Mesenchymal stem cell (in vitro differentiated cells and primary cell): ENCODE measurements at regions not wholly inside any gene's neighbourhood (a gene's known extent, or its start where the extent isn't known, plus 50 kb on each side); places are given as distances from the start of the nearest gene placed in this dataset.

Source experiments
- DNase-seq: peaks from one replicate; pipeline ENCODE4 v3.0.0-alpha.2; 2013
- H2AFZ ChIP-seq: one replicate; pipeline ENCODE4 v1.6.1; 2013; ENCODE audit warnings: low read depth, mild to moderate bottlenecking, control low read depth, inconsistent platforms, low read length, moderate library complexity
- H2AK5ac ChIP-seq: 2 replicates; pipeline ENCODE4 v1.6.1; 2013; ENCODE audit warnings: low read length, moderate library complexity, mild to moderate bottlenecking, inconsistent platforms; ENCODE audit not compliant: severe bottlenecking
- H2BK120ac ChIP-seq: one replicate; pipeline ENCODE4 v1.6.1; 2013; ENCODE audit warnings: low read depth, mild to moderate bottlenecking, inconsistent platforms, low read length, moderate library complexity
- H2BK12ac ChIP-seq, 2 experiments: one replicate each; pipeline ENCODE4 v1.6.1; 2013; ENCODE audit warnings: inconsistent platforms in 2 of 2, low read length in 2 of 2, mild to moderate bottlenecking in 2 of 2, moderate library complexity in 2 of 2, control low read depth in 1 of 2
- H2BK15ac ChIP-seq: one replicate; pipeline ENCODE4 v1.6.1; 2013; ENCODE audit warnings: mild to moderate bottlenecking, low read depth, inconsistent platforms; ENCODE audit not compliant: poor library complexity, severe bottlenecking
- H2BK5ac ChIP-seq: 2 replicates; pipeline ENCODE4 v1.6.1; 2013; ENCODE audit warnings: low read depth, mild to moderate bottlenecking, low read length, control low read depth, inconsistent platforms; ENCODE audit not compliant: poor library complexity, severe bottlenecking
- H3K14ac ChIP-seq, 2 experiments: one replicate each; pipeline ENCODE4 v1.6.1; 2013; ENCODE audit warnings: inconsistent platforms in 2 of 2, low read length in 2 of 2, control low read depth in 1 of 2, mild to moderate bottlenecking in 1 of 2, moderate library complexity in 1 of 2
- H3K18ac ChIP-seq, 2 experiments: one replicate each; pipeline ENCODE4 v1.6.1; 2013; ENCODE audit warnings: inconsistent platforms in 2 of 2, low read length in 2 of 2, control low read depth in 1 of 2, low read depth in 1 of 2, mild to moderate bottlenecking in 1 of 2
- H3K23ac ChIP-seq, 2 experiments: one replicate each; pipeline ENCODE4 v1.6.1; 2013; ENCODE audit warnings: inconsistent platforms in 2 of 2, low read length in 2 of 2, mild to moderate bottlenecking in 2 of 2, moderate library complexity in 2 of 2, control low read depth in 1 of 2
- H3K27ac ChIP-seq: 2 replicates; pipeline ENCODE4 v1.5.1; 2013; ENCODE audit warnings: mild to moderate bottlenecking, moderate library complexity, low read length, control low read depth, inconsistent platforms; ENCODE audit not compliant: poor library complexity, severe bottlenecking
- H3K27me3 ChIP-seq, 2 experiments: 2 replicates each; pipeline versions ENCODE4 v1.6.1 to v1.7.0; 2013; ENCODE audit warnings: low read length in 2 of 2, mild to moderate bottlenecking in 2 of 2, moderate library complexity in 2 of 2, control low read depth in 1 of 2, inconsistent platforms in 1 of 2; ENCODE audit not compliant: control insufficient read depth in 1 of 2, insufficient read depth in 1 of 2
- H3K36me3 ChIP-seq, 2 experiments: 2 replicates each; pipeline versions ENCODE4 v1.6.1 to v1.7.0; 2013; ENCODE audit warnings: low read length in 2 of 2, control low read depth in 1 of 2, inconsistent platforms in 1 of 2, low read depth in 1 of 2, mild to moderate bottlenecking in 1 of 2; ENCODE audit not compliant: insufficient read depth in 2 of 2, control insufficient read depth in 1 of 2
- H3K4ac ChIP-seq, 2 experiments: one replicate each; pipeline ENCODE4 v1.6.1; 2013; ENCODE audit warnings: inconsistent platforms in 2 of 2, low read length in 2 of 2, mild to moderate bottlenecking in 2 of 2, moderate library complexity in 2 of 2, control low read depth in 1 of 2, low read depth in 1 of 2
- H3K4me1 ChIP-seq: 2 replicates; pipeline ENCODE4 v1.6.1; 2013; ENCODE audit warnings: low read depth, low read length, control low read depth; ENCODE audit not compliant: control insufficient read depth, insufficient read depth
- H3K4me2 ChIP-seq: 2 replicates; pipeline ENCODE4 v1.6.1; 2013; ENCODE audit warnings: low read length, mild to moderate bottlenecking, inconsistent platforms; ENCODE audit not compliant: poor library complexity, severe bottlenecking
- H3K4me3 ChIP-seq, 2 experiments: 2 replicates each; pipeline versions ENCODE4 v1.5.1 to v1.7.0; 2013; ENCODE audit warnings: low read length in 2 of 2, mild to moderate bottlenecking in 2 of 2, control low read depth in 1 of 2, low read depth in 1 of 2; ENCODE audit not compliant: insufficient read depth in 1 of 2
- H3K79me1 ChIP-seq: replicated peaks from 2 replicates; pipeline ENCODE4 v1.6.1; 2013; ENCODE audit warnings: mild to moderate bottlenecking, control low read depth, low read length, inconsistent platforms; ENCODE audit not compliant: poor library complexity, severe bottlenecking
- H3K9ac ChIP-seq: 2 replicates; pipeline ENCODE4 v1.7.0; 2013; ENCODE audit warnings: mild to moderate bottlenecking, low read length, moderate library complexity
- H3K9me3 ChIP-seq: 2 replicates; pipeline ENCODE4 v1.7.0; 2013; ENCODE audit warnings: mild to moderate bottlenecking, low read length; ENCODE audit not compliant: control insufficient read depth
- H4K8ac ChIP-seq: one replicate; pipeline ENCODE4 v1.6.1; 2013; ENCODE audit warnings: inconsistent platforms, mild to moderate bottlenecking, low read length, moderate library complexity
- H4K91ac ChIP-seq: one replicate; pipeline ENCODE4 v1.6.1; 2013; ENCODE audit warnings: mild to moderate bottlenecking, low read length, inconsistent platforms
- WGBS: methylation state at CpG from one replicate; pipeline ENCODE4 v1.1.7; 2013; ENCODE audit warnings: mixed read lengths; 5-methylcytosine and 5-hydroxymethylcytosine counted together

- Histone ChIP-seq H4K91ac (no peak overlapping the region), H3K36me3 (no peaks in the 10 kb centered on the region), H3K79me1 (no peaks in the 10 kb centered on the region), H3K9ac (no peak overlapping the region), H2BK15ac (no peak overlapping the region), H3K27me3 (peaks cover 0 to 20% of the 10 kb centered on the region in 2 experiments), H3K4me2 (no peak overlapping the region), H2AFZ (no peak overlapping the region), H3K23ac (no peak overlapping the region), H2BK12ac (no peak overlapping the region), H2BK5ac (no peak overlapping the region), H4K8ac (no peak overlapping the region), H3K14ac (no peak overlapping the region), H3K18ac (no peak overlapping the region), H3K4ac (no peak overlapping the region), H2AK5ac (no peak overlapping the region), H2BK120ac (no peak overlapping the region), H3K4me3 (no peak overlapping the region), H3K4me1 (no peaks in the 10 kb centered on the region), H3K27ac (no peak overlapping the region), H3K9me3 (peaks cover 8% of the 10 kb centered on the region)
- DNase-seq = peak; percentile 45
- 88% methylated on average over 3 of the region's 3 CpGs for WGBS
Observed at GRCh38 chr5:9892696-9893095, 262.5 kb upstream of the TAS2R1 start.

- Histone ChIP-seq H3K36me3 (no peaks in the 10 kb centered on the region), H3K27me3 (peaks cover 0 to 9% of the 10 kb centered on the region in 2 experiments), H3K9ac (no peak overlapping the region), H2BK5ac (no peak overlapping the region), H3K4ac (no peak overlapping the region), H3K18ac (no peak overlapping the region), H2AK5ac (no peak overlapping the region), H3K4me1 (no peaks in the 10 kb centered on the region), H3K79me1 (no peaks in the 10 kb centered on the region), H3K27ac (no peak overlapping the region), H3K9me3 (peaks cover 3% of the 10 kb centered on the region), H3K14ac (no peak overlapping the region), H2AFZ (no peak overlapping the region), H3K4me2 (no peak overlapping the region), H2BK120ac (no peak overlapping the region), H4K91ac (no peak overlapping the region), H3K23ac (no peak overlapping the region), H2BK15ac (no peak overlapping the region), H2BK12ac (no peak overlapping the region), H4K8ac (no peak overlapping the region), H3K4me3 (no peak overlapping the region)
- no peak for DNase-seq
- WGBS = 91% methylated on average over 4 of the region's 4 CpGs
Observed at GRCh38 chr5:9889511-9889910, 259.4 kb upstream of the TAS2R1 start.

- H2AFZ ChIP-seq = no peak overlapping the region
- no peak overlapping the region for H3K4me2 ChIP-seq
- H3K9me3 ChIP-seq = no peaks in the 10 kb centered on the region
- no peak overlapping the region for H4K8ac ChIP-seq
- H3K14ac ChIP-seq = no peak overlapping the region
- peaks cover 0 to 7% of the 10 kb centered on the region in 2 experiments for H3K27me3 ChIP-seq
- no peak overlapping the region for H2AK5ac ChIP-seq
- H3K4me1 ChIP-seq = no peaks in the 10 kb centered on the region
- H4K91ac ChIP-seq = no peak overlapping the region
- H3K23ac ChIP-seq = no peak overlapping the region
- no peak overlapping the region for H2BK12ac ChIP-seq
- no peak overlapping the region for H3K4me3 ChIP-seq
- H2BK15ac ChIP-seq = no peak overlapping the region
- no peak overlapping the region for H3K27ac ChIP-seq
- H3K79me1 ChIP-seq = no peaks in the 10 kb centered on the region
- H3K36me3 ChIP-seq = no peaks in the 10 kb centered on the region
- DNase-seq = peak; percentile 92
- no peak overlapping the region for H2BK5ac ChIP-seq
- WGBS = 89% methylated on average over 2 of the region's 3 CpGs
- no peak overlapping the region for H2BK120ac ChIP-seq
- H3K18ac ChIP-seq = no peak overlapping the region
- no peak overlapping the region for H3K4ac ChIP-seq
- no peak overlapping the region for H3K9ac ChIP-seq
Observed at GRCh38 chr5:9888501-9888901, 258.4 kb upstream of the TAS2R1 start.

GRCh38 chr5:9885164-9885563, 255.0 kb upstream of the TAS2R1 start:
- Histone ChIP-seq H3K18ac (no peak overlapping the region), H3K36me3 (no peaks in the 10 kb centered on the region), H3K79me1 (no peaks in the 10 kb centered on the region), H3K4ac (no peak overlapping the region), H2AFZ (no peak overlapping the region), H2BK12ac (no peak overlapping the region), H3K4me2 (no peak overlapping the region), H2BK5ac (no peak overlapping the region), H3K27me3 (peaks cover 0 to 6% of the 10 kb centered on the region in 2 experiments), H4K8ac (no peak overlapping the region), H3K9me3 (peaks cover 5% of the 10 kb centered on the region), H2BK120ac (no peak overlapping the region), H2AK5ac (no peak overlapping the region), H3K27ac (no peak overlapping the region), H3K4me3 (no peak overlapping the region), H2BK15ac (no peak overlapping the region), H3K14ac (no peak overlapping the region), H3K9ac (no peak overlapping the region), H3K23ac (no peak overlapping the region), H4K91ac (no peak overlapping the region), H3K4me1 (no peaks in the 10 kb centered on the region)
- DNase-seq = no peak
